ENCODE measurements at regions not wholly inside any gene's neighbourhood (a gene's known extent, or its start where the extent isn't known, plus 50 kb on each side); places are given as distances from the start of the nearest gene placed in this dataset.

DNA sequence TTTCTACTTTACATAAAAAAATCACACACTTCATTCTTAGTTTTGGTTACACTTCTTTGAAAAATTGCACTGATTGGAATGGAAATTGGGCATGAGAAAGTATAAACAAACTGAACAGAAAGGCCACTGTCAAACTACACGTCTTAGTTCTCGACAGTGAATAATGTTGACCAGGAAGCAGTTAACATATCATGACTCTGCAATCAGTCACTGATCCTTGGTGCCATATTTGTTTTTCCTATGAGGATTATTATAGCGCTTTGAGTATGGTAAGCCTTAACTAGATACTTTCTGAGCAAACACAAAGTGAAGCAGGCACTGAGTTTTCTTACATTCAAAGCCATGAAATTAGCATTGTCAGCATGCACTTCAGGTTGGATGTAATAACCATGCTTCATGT lies 495.1 kb upstream of the ANKRD30A start:
- TF ChIP-seq, protein P1, sequence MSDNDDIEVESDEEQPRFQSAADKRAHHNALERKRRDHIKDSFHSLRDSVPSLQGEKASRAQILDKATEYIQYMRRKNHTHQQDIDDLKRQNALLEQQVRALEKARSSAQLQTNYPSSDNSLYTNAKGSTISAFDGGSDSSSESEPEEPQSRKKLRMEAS (IDR thresholded peaks at IDR 0.05): no peak
- TF ChIP-seq, protein P2, sequence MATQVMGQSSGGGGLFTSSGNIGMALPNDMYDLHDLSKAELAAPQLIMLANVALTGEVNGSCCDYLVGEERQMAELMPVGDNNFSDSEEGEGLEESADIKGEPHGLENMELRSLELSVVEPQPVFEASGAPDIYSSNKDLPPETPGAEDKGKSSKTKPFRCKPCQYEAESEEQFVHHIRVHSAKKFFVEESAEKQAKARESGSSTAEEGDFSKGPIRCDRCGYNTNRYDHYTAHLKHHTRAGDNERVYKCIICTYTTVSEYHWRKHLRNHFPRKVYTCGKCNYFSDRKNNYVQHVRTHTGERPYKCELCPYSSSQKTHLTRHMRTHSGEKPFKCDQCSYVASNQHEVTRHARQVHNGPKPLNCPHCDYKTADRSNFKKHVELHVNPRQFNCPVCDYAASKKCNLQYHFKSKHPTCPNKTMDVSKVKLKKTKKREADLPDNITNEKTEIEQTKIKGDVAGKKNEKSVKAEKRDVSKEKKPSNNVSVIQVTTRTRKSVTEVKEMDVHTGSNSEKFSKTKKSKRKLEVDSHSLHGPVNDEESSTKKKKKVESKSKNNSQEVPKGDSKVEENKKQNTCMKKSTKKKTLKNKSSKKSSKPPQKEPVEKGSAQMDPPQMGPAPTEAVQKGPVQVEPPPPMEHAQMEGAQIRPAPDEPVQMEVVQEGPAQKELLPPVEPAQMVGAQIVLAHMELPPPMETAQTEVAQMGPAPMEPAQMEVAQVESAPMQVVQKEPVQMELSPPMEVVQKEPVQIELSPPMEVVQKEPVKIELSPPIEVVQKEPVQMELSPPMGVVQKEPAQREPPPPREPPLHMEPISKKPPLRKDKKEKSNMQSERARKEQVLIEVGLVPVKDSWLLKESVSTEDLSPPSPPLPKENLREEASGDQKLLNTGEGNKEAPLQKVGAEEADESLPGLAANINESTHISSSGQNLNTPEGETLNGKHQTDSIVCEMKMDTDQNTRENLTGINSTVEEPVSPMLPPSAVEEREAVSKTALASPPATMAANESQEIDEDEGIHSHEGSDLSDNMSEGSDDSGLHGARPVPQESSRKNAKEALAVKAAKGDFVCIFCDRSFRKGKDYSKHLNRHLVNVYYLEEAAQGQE (IDR thresholded peaks at IDR 0.05; ENCODE audit: low read depth): no peak
- TF ChIP-seq TAF1 (IDR thresholded peaks at IDR 0.05; ENCODE audit: low read depth): no peak
- TF ChIP-seq CREB1 (IDR thresholded peaks at IDR 0.05; ENCODE audit: low read depth): no peak
- TF ChIP-seq TCF12 (IDR thresholded peaks at IDR 0.05; ENCODE audit: low read depth): no peak
- TF ChIP-seq NFIC (IDR thresholded peaks at IDR 0.05): no peak
- no peak for TF ChIP-seq CEBPB (IDR thresholded peaks at IDR 0.05)
- no peak for TF ChIP-seq EGR1 (IDR thresholded peaks at IDR 0.05)
- TF ChIP-seq YY1 (IDR thresholded peaks at IDR 0.05; ENCODE audit: low read depth): no peak
- no peak for TF ChIP-seq ZBTB7A (IDR thresholded peaks at IDR 0.05; ENCODE audit: low read depth)

GRCh38 chr10:36629476-36629875 lies 495.9 kb upstream of the ANKRD30A start:
- TF ChIP-seq, protein P3, sequence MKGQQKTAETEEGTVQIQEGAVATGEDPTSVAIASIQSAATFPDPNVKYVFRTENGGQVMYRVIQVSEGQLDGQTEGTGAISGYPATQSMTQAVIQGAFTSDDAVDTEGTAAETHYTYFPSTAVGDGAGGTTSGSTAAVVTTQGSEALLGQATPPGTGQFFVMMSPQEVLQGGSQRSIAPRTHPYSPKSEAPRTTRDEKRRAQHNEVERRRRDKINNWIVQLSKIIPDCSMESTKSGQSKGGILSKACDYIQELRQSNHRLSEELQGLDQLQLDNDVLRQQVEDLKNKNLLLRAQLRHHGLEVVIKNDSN (IDR thresholded peaks at IDR 0.05): no peak
- TF ChIP-seq EP300 (IDR thresholded peaks at IDR 0.05; ENCODE audit: borderline replicate concordance): no peak
- no peak for TF ChIP-seq FOXM1 (IDR thresholded peaks at IDR 0.05; ENCODE audit: borderline replicate concordance, low read depth)
- no peak for TF ChIP-seq NFIC (IDR thresholded peaks at IDR 0.05)
- TF ChIP-seq, protein P1 (IDR thresholded peaks at IDR 0.05): no peak
- no peak for TF ChIP-seq EGR1 (IDR thresholded peaks at IDR 0.05)
- TF ChIP-seq CEBPB (IDR thresholded peaks at IDR 0.05): no peak
- TF ChIP-seq, protein P2 (IDR thresholded peaks at IDR 0.05; ENCODE audit: low read depth): no peak
- TF ChIP-seq RAD21 (IDR thresholded peaks at IDR 0.05; ENCODE audit: low read depth): no peak
- no peak for TF ChIP-seq TAF1 (IDR thresholded peaks at IDR 0.05; ENCODE audit: low read depth)
- TF ChIP-seq TCF12 (IDR thresholded peaks at IDR 0.05; ENCODE audit: low read depth): no peak
- TF ChIP-seq ZBTB7A (IDR thresholded peaks at IDR 0.05; ENCODE audit: low read depth): no peak
- no peak for TF ChIP-seq YY1 (IDR thresholded peaks at IDR 0.05; ENCODE audit: low read depth)
- no peak for TF ChIP-seq CREB1 (IDR thresholded peaks at IDR 0.05; ENCODE audit: low read depth)
- TF ChIP-seq TEAD4 (IDR thresholded peaks at IDR 0.05): no peak

- TF ChIP-seq, protein P3 (IDR thresholded peaks at IDR 0.05): no peak
- TF ChIP-seq YY1 (IDR thresholded peaks at IDR 0.05; ENCODE audit: low read depth) (no peak), ZBTB7A (IDR thresholded peaks at IDR 0.05; ENCODE audit: low read depth) (no peak), EP300 (IDR thresholded peaks at IDR 0.05; ENCODE audit: borderline replicate concordance) (no peak), CEBPB (IDR thresholded peaks at IDR 0.05) (no peak), TEAD4 (IDR thresholded peaks at IDR 0.05) (no peak), NFIC (IDR thresholded peaks at IDR 0.05) (no peak), CREB1 (IDR thresholded peaks at IDR 0.05; ENCODE audit: low read depth) (no peak), RAD21 (IDR thresholded peaks at IDR 0.05; ENCODE audit: low read depth) (no peak), EGR1 (IDR thresholded peaks at IDR 0.05) (no peak), TAF1 (IDR thresholded peaks at IDR 0.05; ENCODE audit: low read depth) (no peak), FOXM1 (IDR thresholded peaks at IDR 0.05; ENCODE audit: borderline replicate concordance, low read depth) (no peak), TCF12 (IDR thresholded peaks at IDR 0.05; ENCODE audit: low read depth) (no peak)
- TF ChIP-seq, protein P1 (IDR thresholded peaks at IDR 0.05): no peak
- TF ChIP-seq, protein P2 (IDR thresholded peaks at IDR 0.05; ENCODE audit: low read depth): no peak
Observed at GRCh38 chr10:36624551-36625100, 500.8 kb upstream of the ANKRD30A start.

GRCh38 chr10:36621346-36621745 lies 504.1 kb upstream of the ANKRD30A start:
- TF ChIP-seq, protein P3 (IDR thresholded peaks at IDR 0.05): no peak
- TF ChIP-seq FOXM1 (IDR thresholded peaks at IDR 0.05; ENCODE audit: borderline replicate concordance, low read depth) (no peak), CREB1 (IDR thresholded peaks at IDR 0.05; ENCODE audit: low read depth) (no peak), TEAD4 (IDR thresholded peaks at IDR 0.05) (no peak), RAD21 (IDR thresholded peaks at IDR 0.05; ENCODE audit: low read depth) (no peak), EGR1 (IDR thresholded peaks at IDR 0.05) (no peak), YY1 (IDR thresholded peaks at IDR 0.05; ENCODE audit: low read depth) (no peak), TAF1 (IDR thresholded peaks at IDR 0.05; ENCODE audit: low read depth) (no peak), ZBTB7A (IDR thresholded peaks at IDR 0.05; ENCODE audit: low read depth) (no peak), CEBPB (IDR thresholded peaks at IDR 0.05) (no peak), TCF12 (IDR thresholded peaks at IDR 0.05; ENCODE audit: low read depth) (no peak), EP300 (IDR thresholded peaks at IDR 0.05; ENCODE audit: borderline replicate concordance) (no peak), NFIC (IDR thresholded peaks at IDR 0.05) (no peak)
- TF ChIP-seq, protein P2 (IDR thresholded peaks at IDR 0.05; ENCODE audit: low read depth): no peak
- TF ChIP-seq, protein P1 (IDR thresholded peaks at IDR 0.05): no peak
